ENCODE measurements at regions not wholly inside any gene's neighbourhood (a gene's known extent, or its start where the extent isn't known, plus 50 kb on each side); places are given as distances from the start of the nearest gene placed in this dataset.
A peak's percentile ranks its signal among the peaks of the same experiment; 100 is the strongest.

GRCh38 chr5:15008921-15009320, 137.3 kb upstream of the ANKH start:
- Histone ChIP-seq H3K4me3 (replicated peaks in 1 of 4; ENCODE audit: control extremely low read depth in 1 of 4, insufficient read depth in 1 of 4, low read depth in 3 of 4, low read length in 4 of 4) (no peak overlapping the region), H3K27me3 (ENCODE audit: control insufficient read depth, insufficient read depth, low read length) (peaks cover 7% of the 10 kb centered on the region), H3K79me2 (ENCODE audit: control insufficient read depth, insufficient read depth, low read length) (no peaks in the 10 kb centered on the region), H3K27ac (ENCODE audit: insufficient read depth, low read length) (peak overlapping the region; percentile 72), H3K36me3 (ENCODE audit: control insufficient read depth, insufficient read depth, low read length) (no peaks in the 10 kb centered on the region), H3K9ac (ENCODE audit: insufficient read depth, low read length) (no peak overlapping the region), H4K20me1 (ENCODE audit: control insufficient read depth, extremely low read depth, insufficient read depth, low read length) (no peaks in the 10 kb centered on the region), H3K4me1 (ENCODE audit: control insufficient read depth, extremely low read depth, insufficient read depth, low read length) (peaks cover 7% of the 10 kb centered on the region), H2AFZ (ENCODE audit: low read length) (peak overlapping the region; percentile 3), H3K4me2 (ENCODE audit: extremely low read depth, insufficient read depth, low read length) (peak overlapping the region; percentile 4), H3K9me3 (ENCODE audit: control insufficient read depth, insufficient read depth, low read depth, low read length) (no peaks in the 10 kb centered on the region)
- TF ChIP-seq EZH2 (IDR thresholded peaks at IDR 0.05; ENCODE audit: low read length, missing control alignments) = no peak
- TF ChIP-seq, protein P1, sequence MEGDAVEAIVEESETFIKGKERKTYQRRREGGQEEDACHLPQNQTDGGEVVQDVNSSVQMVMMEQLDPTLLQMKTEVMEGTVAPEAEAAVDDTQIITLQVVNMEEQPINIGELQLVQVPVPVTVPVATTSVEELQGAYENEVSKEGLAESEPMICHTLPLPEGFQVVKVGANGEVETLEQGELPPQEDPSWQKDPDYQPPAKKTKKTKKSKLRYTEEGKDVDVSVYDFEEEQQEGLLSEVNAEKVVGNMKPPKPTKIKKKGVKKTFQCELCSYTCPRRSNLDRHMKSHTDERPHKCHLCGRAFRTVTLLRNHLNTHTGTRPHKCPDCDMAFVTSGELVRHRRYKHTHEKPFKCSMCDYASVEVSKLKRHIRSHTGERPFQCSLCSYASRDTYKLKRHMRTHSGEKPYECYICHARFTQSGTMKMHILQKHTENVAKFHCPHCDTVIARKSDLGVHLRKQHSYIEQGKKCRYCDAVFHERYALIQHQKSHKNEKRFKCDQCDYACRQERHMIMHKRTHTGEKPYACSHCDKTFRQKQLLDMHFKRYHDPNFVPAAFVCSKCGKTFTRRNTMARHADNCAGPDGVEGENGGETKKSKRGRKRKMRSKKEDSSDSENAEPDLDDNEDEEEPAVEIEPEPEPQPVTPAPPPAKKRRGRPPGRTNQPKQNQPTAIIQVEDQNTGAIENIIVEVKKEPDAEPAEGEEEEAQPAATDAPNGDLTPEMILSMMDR (conservative IDR thresholded peaks at IDR 0.05 in 1 of 2, IDR thresholded peaks at IDR 0.05 in 1 of 2; ENCODE audit: low read depth in 1 of 2, low read length in 2 of 2) = no peak
- peak in 1 of 2 donors; percentile 69 for DNase-seq (ENCODE audit: low read depth in 2 of 2)

DNA sequence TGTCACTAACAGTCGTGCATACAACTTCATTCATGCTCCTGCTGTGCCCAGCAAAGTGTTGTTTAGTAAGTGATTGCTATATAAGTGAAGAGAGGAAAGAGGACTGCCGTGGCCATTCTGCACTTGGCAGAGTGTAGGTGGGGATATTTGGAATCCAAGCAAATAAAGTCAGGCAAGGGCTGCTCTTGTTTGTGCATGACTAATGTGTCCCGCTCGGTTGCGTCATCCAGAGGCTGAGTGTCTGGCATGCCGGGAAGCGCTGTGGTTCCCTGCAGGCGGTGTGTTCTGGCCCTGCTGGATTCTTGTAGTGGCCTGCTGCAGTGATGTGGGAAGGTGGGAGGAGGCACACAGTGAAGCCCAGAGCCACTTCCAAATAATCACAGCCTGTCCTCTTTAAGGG, 136.9 kb upstream of the ANKH start:
- Histone ChIP-seq H3K4me2 (ENCODE audit: extremely low read depth, insufficient read depth, low read length) (peak overlapping the region; percentile 17), H3K4me1 (ENCODE audit: control insufficient read depth, extremely low read depth, insufficient read depth, low read length) (peaks cover 7% of the 10 kb centered on the region), H3K4me3 (replicated peaks in 1 of 4; ENCODE audit: control extremely low read depth in 1 of 4, insufficient read depth in 1 of 4, low read depth in 3 of 4, low read length in 4 of 4) (no peak overlapping the region), H3K27me3 (ENCODE audit: control insufficient read depth, insufficient read depth, low read length) (peaks cover 7% of the 10 kb centered on the region), H3K9ac (ENCODE audit: insufficient read depth, low read length) (no peak overlapping the region), H2AFZ (ENCODE audit: low read length) (no peak overlapping the region), H3K79me2 (ENCODE audit: control insufficient read depth, insufficient read depth, low read length) (no peaks in the 10 kb centered on the region), H4K20me1 (ENCODE audit: control insufficient read depth, extremely low read depth, insufficient read depth, low read length) (no peaks in the 10 kb centered on the region), H3K27ac (ENCODE audit: insufficient read depth, low read length) (peak overlapping the region; percentile 72), H3K36me3 (ENCODE audit: control insufficient read depth, insufficient read depth, low read length) (no peaks in the 10 kb centered on the region), H3K9me3 (ENCODE audit: control insufficient read depth, insufficient read depth, low read depth, low read length) (no peaks in the 10 kb centered on the region)
- TF ChIP-seq EZH2 (IDR thresholded peaks at IDR 0.05; ENCODE audit: low read length, missing control alignments) = no peak
- TF ChIP-seq, protein P1 (conservative IDR thresholded peaks at IDR 0.05 in 1 of 2, IDR thresholded peaks at IDR 0.05 in 1 of 2; ENCODE audit: low read depth in 1 of 2, low read length in 2 of 2) = peak in 1 of 2 donors; percentile 8
- peak; percentile 95 to 99 for DNase-seq (ENCODE audit: low read depth in 2 of 2)

DNA sequence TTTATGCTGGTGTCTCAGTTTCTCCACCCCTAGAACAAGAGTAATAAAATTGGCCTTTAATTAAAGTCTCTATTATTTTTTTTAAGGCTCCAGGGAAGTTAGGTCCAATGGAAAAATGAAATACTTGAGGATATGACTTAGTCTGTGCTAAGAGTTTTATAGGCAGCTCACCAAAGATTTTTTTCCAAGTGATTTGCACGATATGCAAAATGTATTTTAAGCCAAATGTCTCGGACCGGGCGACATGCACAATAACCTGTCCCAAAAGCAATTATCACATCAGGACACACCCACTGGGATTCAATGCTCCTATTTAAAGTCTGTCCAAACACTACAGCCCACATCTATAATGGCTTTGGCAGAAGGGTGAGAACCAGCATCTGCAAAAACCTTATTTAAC, 136.1 kb upstream of the ANKH start:
- Histone ChIP-seq H3K4me2 (ENCODE audit: extremely low read depth, insufficient read depth, low read length) (no peak overlapping the region), H3K79me2 (ENCODE audit: control insufficient read depth, insufficient read depth, low read length) (no peaks in the 10 kb centered on the region), H3K9me3 (ENCODE audit: control insufficient read depth, insufficient read depth, low read depth, low read length) (no peaks in the 10 kb centered on the region), H4K20me1 (ENCODE audit: control insufficient read depth, extremely low read depth, insufficient read depth, low read length) (no peaks in the 10 kb centered on the region), H3K4me1 (ENCODE audit: control insufficient read depth, extremely low read depth, insufficient read depth, low read length) (peaks cover 7% of the 10 kb centered on the region), H3K4me3 (replicated peaks in 1 of 4; ENCODE audit: control extremely low read depth in 1 of 4, insufficient read depth in 1 of 4, low read depth in 3 of 4, low read length in 4 of 4) (no peak overlapping the region), H3K9ac (ENCODE audit: insufficient read depth, low read length) (no peak overlapping the region), H3K27me3 (ENCODE audit: control insufficient read depth, insufficient read depth, low read length) (peaks cover 7% of the 10 kb centered on the region), H3K36me3 (ENCODE audit: control insufficient read depth, insufficient read depth, low read length) (no peaks in the 10 kb centered on the region), H3K27ac (ENCODE audit: insufficient read depth, low read length) (no peak overlapping the region), H2AFZ (ENCODE audit: low read length) (no peak overlapping the region)
- no peak for DNase-seq (ENCODE audit: low read depth in 2 of 2)
- no peak for TF ChIP-seq EZH2 (IDR thresholded peaks at IDR 0.05; ENCODE audit: low read length, missing control alignments)
- TF ChIP-seq, protein P1 (conservative IDR thresholded peaks at IDR 0.05 in 1 of 2, IDR thresholded peaks at IDR 0.05 in 1 of 2; ENCODE audit: low read depth in 1 of 2, low read length in 2 of 2) = no peak
